HepG2 (cell line): ENCODE measurements at regions not wholly inside any gene's neighbourhood (a gene's known extent, or its start where the extent isn't known, plus 50 kb on each side); places are given as distances from the start of the nearest gene placed in this dataset.

Source experiments
- CCAR2 ChIP-seq: fragments of 200-400 bp; formaldehyde crosslinking; optimal IDR thresholded peaks from 2 replicates; pipeline ENCODE3; 2018; ENCODE audit warnings: low read depth, mild to moderate bottlenecking, low read length, moderate library complexity
- REST ChIP-seq, 2 experiments: IDR thresholded peaks; 2 replicates each; pipeline ENCODE4 v1.6.1; 2011 to 2012; ENCODE audit warnings: low read length in 2 of 2, borderline replicate concordance in 1 of 2, low read depth in 1 of 2, mild to moderate bottlenecking in 1 of 2, moderate library complexity in 1 of 2
- ZNF274 ChIP-seq: sonication (generic); formaldehyde crosslinking; IDR thresholded peaks from 2 replicates; pipeline ENCODE4 v1.5.1; 2020; ENCODE audit warnings: mild to moderate bottlenecking, missing genetic modification reagents

DNA sequence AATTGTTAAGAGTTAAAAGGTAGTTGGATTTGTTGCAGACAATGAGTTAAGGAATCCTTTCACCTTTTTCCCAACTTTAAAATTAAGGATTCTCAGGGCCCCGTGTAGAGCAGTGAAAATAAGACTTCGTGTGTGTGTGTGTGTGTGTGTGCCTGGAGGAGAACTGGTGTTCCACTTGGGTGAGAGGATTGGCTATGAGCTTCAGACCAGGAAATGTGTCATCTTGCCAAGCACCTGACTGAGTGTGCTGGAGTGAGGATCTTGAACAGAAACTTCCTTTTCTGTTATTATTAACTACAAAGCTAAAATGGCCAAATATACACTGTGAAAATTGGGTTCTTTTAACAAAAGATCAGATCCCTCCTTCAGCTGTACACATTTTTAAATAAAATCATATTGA, 113.1 kb upstream of the VCX2 start:
- TF ChIP-seq ZNF274 (CRISPR knock-in tag), result no peak
- no peak for TF ChIP-seq CCAR2
- no peak for TF ChIP-seq REST (IDR thresholded peaks at IDR 0.05; ENCODE audit: borderline replicate concordance in 1 of 2, low read depth in 1 of 2, low read length in 2 of 2)
